HepG2 (cell line): ENCODE measurements at regions not wholly inside any gene's neighbourhood (a gene's known extent, or its start where the extent isn't known, plus 50 kb on each side); places are given as distances from the start of the nearest gene placed in this dataset.

ENCODE experiments used
- ATAC-seq: fragments of 200-7000 bp; cut with Tn5 transposase; 3 replicates; pipeline ENCODE4 v1.9.1; 2020; ENCODE audit warnings: mild to moderate bottlenecking, moderate library complexity
- BruUV-seq: library from RNA; stranded (reverse); fragments of 400-500 nt; replicated peaks from 2 replicates; lab custom pipeline; 2021; lab: Mats Ljungman, UMichigan
- CTCF ChIA-PET: fragments of 300-600 bp; formaldehyde crosslinking; extraction: SDS; loops from one replicate; lab custom pipeline; 2021; ENCODE audit warnings: low total read pairs, inconsistent platforms, low intra/inter-chr PET ratio; lab: Yijun Ruan, JAX
- POLR2A ChIA-PET: fragments of 350-600 bp; sonication (Branson Sonifier 250); formaldehyde crosslinking; loops from one replicate; lab custom pipeline; 2020; ENCODE audit warnings: antibody characterized with exemption, inconsistent platforms; lab: Yijun Ruan, JAX
- DNase-seq: peaks from one replicate; pipeline ENCODE4 v3.0.0-alpha.2; 2015; ENCODE audit warnings: low spot score
- FAIRE-seq: peaks from 3 replicates; lab custom pipeline; 2011; peaks lifted over from hg19 to GRCh38; lab: Jason Lieb, UNC
- H2AFZ ChIP-seq: one replicate; pipeline ENCODE4 v1.6.1; 2011; ENCODE audit warnings: low read length, inconsistent platforms
- H3K27ac ChIP-seq: fragments of 300-600 bp; 3 replicates; pipeline ENCODE4 v1.8.0; 2011; ENCODE audit warnings: mixed run types, mild to moderate bottlenecking, mixed read lengths, low read length, inconsistent platforms; ENCODE audit not compliant: insufficient read depth; ENCODE audit errors: extremely low read length
- H3K27me3 ChIP-seq, 2 experiments: fragments of 200-600 bp in 1 of 2; 2 replicates in 1 of 2; 3 replicates in 1 of 2; pipeline versions ENCODE4 v1.6.0 to v1.8.0; 2011; ENCODE audit warnings: low read length in 2 of 2, mild to moderate bottlenecking in 2 of 2, moderate library complexity in 2 of 2, inconsistent platforms in 1 of 2; ENCODE audit not compliant: insufficient read depth in 2 of 2, control insufficient read depth in 1 of 2
- H3K36me3 ChIP-seq, 2 experiments: fragments of 200-600 bp in 1 of 2; replicated peaks in 1 of 2; 2 replicates in 1 of 2; 3 replicates in 1 of 2; pipeline versions ENCODE4 v1.5.1 to v1.8.0; 2011; ENCODE audit warnings: low read length in 2 of 2, inconsistent platforms in 1 of 2; ENCODE audit not compliant: insufficient read depth in 2 of 2, control insufficient read depth in 1 of 2
- H3K4me1 ChIP-seq: 2 replicates; pipeline ENCODE4 v1.5.1; 2012; ENCODE audit warnings: low read length, inconsistent platforms; ENCODE audit not compliant: insufficient read depth
- H3K4me2 ChIP-seq: 2 replicates; pipeline ENCODE4 v1.6.0; 2011; ENCODE audit warnings: low read depth, low read length, inconsistent platforms
- H3K4me3 ChIP-seq, 3 experiments: fragments of 200-600 bp in 1 of 3; sonication (generic), shearing (Covaris generic) in 1 of 3; replicated peaks in 1 of 3; 2 replicates each; pipeline ENCODE4 v1.5.1; 2011 to 2016; ENCODE audit warnings: low read length in 3 of 3, inconsistent platforms in 2 of 3, low read depth in 2 of 3, mild to moderate bottlenecking in 2 of 3, control low read depth in 1 of 3, mixed read lengths in 1 of 3; ENCODE audit not compliant: insufficient read depth in 1 of 3
- H3K79me2 ChIP-seq: one replicate; pipeline ENCODE4 v1.6.1; 2011; ENCODE audit warnings: low read length, inconsistent platforms; ENCODE audit not compliant: insufficient read depth
- H3K9ac ChIP-seq: 2 replicates; pipeline ENCODE4 v1.6.0; 2011; ENCODE audit warnings: mild to moderate bottlenecking, low read depth, low read length, inconsistent platforms; ENCODE audit not compliant: insufficient read depth
- H3K9me3 ChIP-seq: 2 replicates; pipeline ENCODE4 v1.5.1; 2012; ENCODE audit warnings: mild to moderate bottlenecking, low read length
- H4K20me1 ChIP-seq: 2 replicates; pipeline ENCODE4 v1.6.0; 2011; ENCODE audit warnings: inconsistent platforms, mild to moderate bottlenecking, low read length, moderate library complexity; ENCODE audit not compliant: insufficient read depth
- ARID2 ChIP-seq: sonication (generic); formaldehyde crosslinking; IDR thresholded peaks from 2 replicates; pipeline ENCODE4 v1.8.1; 2022; ENCODE audit warnings: mild to moderate bottlenecking, missing genetic modification reagents, borderline replicate concordance
- ARNT2 ChIP-seq: sonication (generic); formaldehyde crosslinking; IDR thresholded peaks from 2 replicates; pipeline ENCODE4 v1.8.0; 2022; ENCODE audit warnings: mild to moderate bottlenecking, low read depth, missing genetic modification reagents, moderate library complexity
- HNRNPL ChIP-seq: fragments of 200-400 bp; formaldehyde crosslinking; IDR thresholded peaks from 2 replicates; pipeline ENCODE4 v1.6.1; 2017; ENCODE audit warnings: mild to moderate bottlenecking, low read depth, low read length
- PLSCR1 ChIP-seq: sonication (generic); formaldehyde crosslinking; IDR thresholded peaks from 2 replicates; pipeline ENCODE4 v1.5.0; 2020; ENCODE audit warnings: missing genetic modification reagents, mild to moderate bottlenecking, borderline replicate concordance
- RARA ChIP-seq: IDR thresholded peaks from 2 replicates; pipeline ENCODE4 v1.6.1; 2016; ENCODE audit warnings: missing genetic modification reagents, missing compliant biosample characterization
- TAF1 ChIP-seq: sonication (generic); formaldehyde crosslinking; IDR thresholded peaks from 2 replicates; pipeline ENCODE4 v1.4.0; 2020; ENCODE audit warnings: missing genetic modification reagents
- ZBTB33 ChIP-seq: sonication (generic); formaldehyde crosslinking; IDR thresholded peaks from 2 replicates; pipeline ENCODE4 v1.4.0; 2020; ENCODE audit warnings: missing genetic modification reagents
- ZHX1 ChIP-seq: sonication (generic); formaldehyde crosslinking; IDR thresholded peaks from 2 replicates; pipeline ENCODE4 v1.8.1; 2022; ENCODE audit warnings: low read depth, mild to moderate bottlenecking, missing genetic modification reagents
- WGBS: methylation state at CpG from one replicate; pipeline ENCODE4 v1.1.6; 2017; ENCODE audit warnings: low lambda C conversion rate; 5-methylcytosine and 5-hydroxymethylcytosine counted together
- in situ Hi-C: cut with HindIII; loops from 2 replicates; pipeline ENCODE4 v1.10.0; 2017; ENCODE audit warnings: low pct_unique_long_range_greater_than_20kb; ENCODE audit not compliant: extremely low pct_ligation_motif_present
- intact Hi-C: fragments of 100-400 bp; cut with micrococcal nuclease; formaldehyde crosslinking; loops from one replicate; pipeline ENCODE4 v1.10.0; 2022; ENCODE audit not compliant: unreplicated experiment

- ChIA-PET POLR2A (interaction anchor here (0.6 to 2.1 kb wide), 8 partner anchors 10 to 637 kb away, joined by 3 to 10 read pairs (median 6); partner anchors contain the start of genes ZNF675 and ZNF91), CTCF (no interaction called here)
- peaks cover 0 to 6% of the 10 kb centered on the region in 2 experiments; a peak in 4 of 5 replicates for H3K36me3 ChIP-seq
- intact Hi-C loops (no loop called here), in situ Hi-C loops (loop anchor here (25.0 kb wide), 1 partner anchor 770 kb away; the partner anchor contains the start of gene ZNF724)
- peaks cover 26% of the 10 kb centered on the region for H3K79me2 ChIP-seq
- ATAC-seq, result no peak
- H3K4me1 ChIP-seq, result peaks cover 47% of the 10 kb centered on the region
- TF ChIP-seq PLSCR1 (CRISPR knock-in tag), result no peak
- peak; percentile 32; the same call in 1 of the 2 replicates for TF ChIP-seq ZBTB33 (CRISPR knock-in tag)
- H3K9ac ChIP-seq, result no peak overlapping the region
- peak overlapping the region; percentile 30 to 54 (median 38); a peak in 5 of 6 replicates for H3K4me3 ChIP-seq
- no peaks in the 10 kb centered on the region; a peak in 1 of 5 replicates for H3K27me3 ChIP-seq
- no peaks in the 10 kb centered on the region for H4K20me1 ChIP-seq
- H3K9me3 ChIP-seq, result no peaks in the 10 kb centered on the region
- BruUV-seq, result TSS peak; percentile 65
- 79% methylated on average over 15 of the region's 15 CpGs for WGBS
- no peak for FAIRE-seq
- no peak overlapping the region for H3K27ac ChIP-seq
- H3K4me2 ChIP-seq, result peak overlapping the region; percentile 83
- no peak overlapping the region for H2AFZ ChIP-seq
- no peak for DNase-seq
These were observed 54.3 kb upstream of the ZNF254 start for GRCh38 chr19:24032651-24033050.

- BruUV-seq, result TSS peak; percentile 60
- peak overlapping the region; percentile 63 for H2AFZ ChIP-seq
- FAIRE-seq (peak; percentile 71), DNase-seq (peak; percentile 90), ATAC-seq (peak; percentile 97)
- H3K4me1 ChIP-seq, result peaks cover 47% of the 10 kb centered on the region
- peaks cover 0 to 7% of the 10 kb centered on the region in 2 experiments; a peak in 4 of 5 replicates for H3K36me3 ChIP-seq
- peak overlapping the region; percentile 98 for H3K27ac ChIP-seq
- CTCF ChIA-PET, result no interaction called here
- H3K4me3 ChIP-seq, result peak overlapping the region; percentile 84 to 91 (median 85)
- WGBS, result 1% methylated on average over 18 of the region's 41 CpGs
- no peaks in the 10 kb centered on the region for H3K9me3 ChIP-seq
- peaks cover 30% of the 10 kb centered on the region for H3K79me2 ChIP-seq
- POLR2A ChIA-PET, result interaction anchor here (0.6 to 2.1 kb wide), 12 partner anchors 9 to 638 kb away, joined by 3 to 10 read pairs (median 4); partner anchors contain the start of genes ZNF675 and ZNF91
- H4K20me1 ChIP-seq, result no peaks in the 10 kb centered on the region
- in situ Hi-C loops (loop anchor here (25.0 kb wide), 1 partner anchor 771 kb away; the partner anchor contains the start of gene ZNF724), intact Hi-C loops (no loop called here)
- H3K4me2 ChIP-seq, result peak overlapping the region; percentile 83
- H3K27me3 ChIP-seq, result no peaks in the 10 kb centered on the region; a peak in 1 of 5 replicates
- peak overlapping the region; percentile 88 for H3K9ac ChIP-seq
- peak; percentile 83; the same call in 1 of the 2 replicates for TF ChIP-seq ARID2
- TF ChIP-seq RARA (CRISPR knock-in tag), result no peak
- peak; percentile 56; the same call in 1 of the 2 replicates for TF ChIP-seq ARNT2 (CRISPR knock-in tag)
- TF ChIP-seq ZHX1, result 0 out of 2 replicates have a peak, but pooled peaks have one; percentile 44
- 0 out of 2 replicates have a peak, but pooled peaks have one; percentile 46 for TF ChIP-seq HNRNPL
- peak; percentile 84 for TF ChIP-seq TAF1
These were observed 53.6 kb upstream of the ZNF254 start for GRCh38 chr19:24033301-24033962.
